ENCODE measurements at regions not wholly inside any gene's neighbourhood (a gene's known extent, or its start where the extent isn't known, plus 50 kb on each side); places are given as distances from the start of the nearest gene placed in this dataset.

GRCh38 chr3:110375751-110376518 is 695.7 kb upstream of the NECTIN3 start:
- TF ChIP-seq SIN3A (IDR thresholded peaks at IDR 0.05; ENCODE audit: borderline replicate concordance in 2 of 2, control insufficient read depth in 1 of 2, low read depth in 2 of 2, low read length in 2 of 2) (no peak), DPF2 (IDR thresholded peaks at IDR 0.05) (no peak), ZNF12 (CRISPR knock-in tag; IDR thresholded peaks at IDR 0.05) (no peak), PKNOX1 (IDR thresholded peaks at IDR 0.05) (no peak), EZH2 (IDR thresholded peaks at IDR 0.05; ENCODE audit: borderline replicate concordance, low read depth, low read length) (no peak), CTCF (IDR thresholded peaks at IDR 0.05 in 2 of 3, conservative IDR thresholded peaks at IDR 0.05 in 1 of 3; ENCODE audit: insufficient read depth in 2 of 3, low read depth in 1 of 3, low read length in 3 of 3) (no peak), ZBTB43 (CRISPR knock-in tag; IDR thresholded peaks at IDR 0.05) (no peak), SNIP1 (IDR thresholded peaks at IDR 0.05; ENCODE audit: low read depth) (no peak)

Measured in K562 (cell line).